Calu3 (cell line): ENCODE measurements at regions not wholly inside any gene's neighbourhood (a gene's known extent, or its start where the extent isn't known, plus 50 kb on each side); places are given as distances from the start of the nearest gene placed in this dataset.

ENCODE experiments used
- BruUV-seq: library from RNA; stranded (reverse); fragments of 400-500 nt; replicated peaks from 2 replicates; lab custom pipeline; 2021; lab: Mats Ljungman, UMichigan
- CTCF ChIA-PET: fragments of 300-600 bp; sonication (Branson Sonifier 250); formaldehyde crosslinking; loops from one replicate; lab custom pipeline; 2022; ENCODE audit warnings: antibody characterized with exemption; lab: Charles Lee
- DNase-seq: peaks from one replicate; pipeline ENCODE4 v3.0.0; 2022
- H3K27ac Mint-ChIP-seq: one replicate; pipeline ENCODE4 v1.8.0; 2022; ENCODE audit warnings: mixed read lengths; ENCODE audit not compliant: unreplicated experiment
- H3K27me3 Mint-ChIP-seq: one replicate; pipeline ENCODE4 v1.8.0; 2022; ENCODE audit warnings: mixed read lengths; ENCODE audit not compliant: unreplicated experiment
- H3K36me3 Mint-ChIP-seq: one replicate; pipeline ENCODE4 v1.8.0; 2022; ENCODE audit warnings: mild to moderate bottlenecking, moderate library complexity, mixed read lengths; ENCODE audit not compliant: insufficient read depth, unreplicated experiment
- H3K4me1 Mint-ChIP-seq: one replicate; pipeline ENCODE4 v1.8.0; 2022; ENCODE audit warnings: mild to moderate bottlenecking, low read depth, mixed read lengths; ENCODE audit not compliant: unreplicated experiment
- H3K4me3 Mint-ChIP-seq: one replicate; pipeline ENCODE4 v1.8.0; 2022; ENCODE audit warnings: mild to moderate bottlenecking, low read depth, moderate library complexity, mixed read lengths; ENCODE audit not compliant: unreplicated experiment
- H3K9me3 Mint-ChIP-seq: one replicate; pipeline ENCODE4 v1.8.0; 2022; ENCODE audit warnings: low read depth, mixed read lengths; ENCODE audit not compliant: unreplicated experiment
- intact Hi-C: fragments of 100-400 bp; cut with micrococcal nuclease; formaldehyde crosslinking; loops from one replicate; pipeline ENCODE4 v1.10.0; 2022; ENCODE audit not compliant: unreplicated experiment
- TF ChIP-seq, protein P1 (sequence below): fragments of 200-600 bp; IDR thresholded peaks from one replicate; pipeline ENCODE4 v1.8.0; 2022; ENCODE audit warnings: antibody characterized with exemption; ENCODE audit not compliant: unreplicated experiment

DNA sequence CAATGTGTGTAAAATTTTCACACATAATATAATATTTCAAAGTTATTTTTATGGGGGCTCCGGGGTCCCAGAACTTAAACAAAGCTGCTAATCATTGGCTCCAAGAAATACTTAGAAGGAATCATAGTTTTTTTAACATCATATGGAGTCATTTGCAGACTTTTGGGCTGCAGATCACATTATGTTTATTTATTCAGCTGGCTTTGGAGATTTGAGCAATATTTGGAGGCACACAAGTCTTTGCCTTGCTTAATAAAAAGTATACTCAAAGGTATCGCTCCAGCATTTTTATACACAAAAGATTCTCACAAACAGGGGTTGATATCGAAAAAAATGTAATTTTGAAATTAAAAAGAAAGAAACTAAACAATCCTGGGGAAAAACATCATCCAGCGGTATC is 382.5 kb upstream of the TENM3 start:
- Mint-ChIP-seq H3K27ac (no peak overlapping the region), H3K4me1 (no peaks in the 10 kb centered on the region), H3K27me3 (peaks cover 6% of the 10 kb centered on the region), H3K4me3 (no peak overlapping the region), H3K9me3 (peaks cover 2% of the 10 kb centered on the region), H3K36me3 (no peaks in the 10 kb centered on the region)
- CTCF ChIA-PET = no interaction called here
- TF ChIP-seq, protein P1, sequence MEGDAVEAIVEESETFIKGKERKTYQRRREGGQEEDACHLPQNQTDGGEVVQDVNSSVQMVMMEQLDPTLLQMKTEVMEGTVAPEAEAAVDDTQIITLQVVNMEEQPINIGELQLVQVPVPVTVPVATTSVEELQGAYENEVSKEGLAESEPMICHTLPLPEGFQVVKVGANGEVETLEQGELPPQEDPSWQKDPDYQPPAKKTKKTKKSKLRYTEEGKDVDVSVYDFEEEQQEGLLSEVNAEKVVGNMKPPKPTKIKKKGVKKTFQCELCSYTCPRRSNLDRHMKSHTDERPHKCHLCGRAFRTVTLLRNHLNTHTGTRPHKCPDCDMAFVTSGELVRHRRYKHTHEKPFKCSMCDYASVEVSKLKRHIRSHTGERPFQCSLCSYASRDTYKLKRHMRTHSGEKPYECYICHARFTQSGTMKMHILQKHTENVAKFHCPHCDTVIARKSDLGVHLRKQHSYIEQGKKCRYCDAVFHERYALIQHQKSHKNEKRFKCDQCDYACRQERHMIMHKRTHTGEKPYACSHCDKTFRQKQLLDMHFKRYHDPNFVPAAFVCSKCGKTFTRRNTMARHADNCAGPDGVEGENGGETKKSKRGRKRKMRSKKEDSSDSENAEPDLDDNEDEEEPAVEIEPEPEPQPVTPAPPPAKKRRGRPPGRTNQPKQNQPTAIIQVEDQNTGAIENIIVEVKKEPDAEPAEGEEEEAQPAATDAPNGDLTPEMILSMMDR = no peak
- BruUV-seq = no TSS peak
- no peak for DNase-seq
- intact Hi-C loops = no loop called here

DNA sequence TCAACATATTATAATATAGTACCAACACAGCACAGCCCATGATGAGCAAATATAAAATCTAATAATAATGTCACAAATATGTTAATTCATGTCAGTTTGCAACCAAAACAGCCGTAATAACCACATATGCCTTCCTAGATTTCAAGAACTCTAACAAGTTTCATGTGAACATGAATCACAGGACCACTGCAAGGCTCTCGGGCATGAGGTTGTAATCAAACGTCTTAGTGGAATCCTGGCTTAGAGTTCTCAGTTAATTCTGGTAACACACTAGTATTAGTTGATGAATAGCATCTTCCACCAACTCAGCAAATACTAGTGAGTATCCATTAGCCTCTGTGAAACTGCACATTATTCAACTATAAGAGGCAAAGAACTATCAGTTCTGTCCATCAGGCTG is 379.3 kb upstream of the TENM3 start:
- Mint-ChIP-seq H3K36me3 (no peaks in the 10 kb centered on the region), H3K4me1 (no peaks in the 10 kb centered on the region), H3K4me3 (no peak overlapping the region), H3K27ac (no peak overlapping the region), H3K9me3 (no peaks in the 10 kb centered on the region), H3K27me3 (no peaks in the 10 kb centered on the region)
- no TSS peak for BruUV-seq
- DNase-seq = no peak
- intact Hi-C loops = no loop called here
- CTCF ChIA-PET = no interaction called here
- TF ChIP-seq, protein P1 = no peak

DNA sequence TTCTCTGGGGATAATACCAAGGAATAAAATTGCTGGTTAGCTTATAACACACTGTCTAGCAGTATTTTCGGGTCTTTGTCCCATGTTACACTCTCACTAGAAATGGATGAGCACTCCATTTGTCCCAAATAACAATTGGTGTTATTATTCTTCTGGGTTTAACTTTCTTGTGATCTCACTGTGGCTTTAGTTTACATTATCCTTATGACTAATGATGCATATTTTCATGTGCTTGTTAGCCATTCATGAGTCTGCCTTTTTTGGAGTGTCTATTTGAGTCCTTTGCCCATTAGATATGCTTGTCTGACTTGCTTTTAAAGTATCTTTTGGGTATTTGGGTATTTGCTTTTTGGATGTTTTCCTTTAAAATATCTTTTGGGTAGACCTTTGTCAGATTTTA is 372.9 kb upstream of the TENM3 start:
- H3K36me3 Mint-ChIP-seq = no peaks in the 10 kb centered on the region
- H3K27me3 Mint-ChIP-seq = no peaks in the 10 kb centered on the region
- no peaks in the 10 kb centered on the region for H3K4me1 Mint-ChIP-seq
- no TSS peak for BruUV-seq
- H3K9me3 Mint-ChIP-seq = no peaks in the 10 kb centered on the region
- intact Hi-C loops = no loop called here
- H3K4me3 Mint-ChIP-seq = no peak overlapping the region
- TF ChIP-seq, protein P1 = no peak
- no peak for DNase-seq
- CTCF ChIA-PET = no interaction called here
- H3K27ac Mint-ChIP-seq = no peak overlapping the region

DNA sequence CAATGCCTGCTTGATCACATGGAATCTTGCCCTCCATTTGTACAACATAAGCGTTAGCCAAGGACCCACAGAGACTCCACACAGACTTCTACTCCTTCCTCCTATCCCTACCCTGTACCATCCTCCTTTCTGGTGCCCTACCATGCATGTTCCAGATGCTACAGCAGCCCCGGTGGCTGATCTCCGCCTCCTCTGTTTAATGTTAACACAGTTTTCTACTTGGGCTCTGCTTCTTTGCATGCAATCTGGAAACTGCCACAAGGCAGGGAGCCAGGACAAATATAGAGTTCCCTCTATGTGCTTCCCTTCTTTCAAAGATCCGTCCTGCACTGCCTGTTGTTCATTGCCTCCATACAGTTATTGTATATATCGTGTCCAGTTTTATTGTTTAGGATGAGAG is 368.6 kb upstream of the TENM3 start:
- H3K4me3 Mint-ChIP-seq = no peak overlapping the region
- BruUV-seq = no TSS peak

More for the DNA sequence above, 368.6 kb upstream of the TENM3 start:
- TF ChIP-seq, protein P1 = no peak
- Mint-ChIP-seq H3K4me1 (no peaks in the 10 kb centered on the region), H3K36me3 (no peaks in the 10 kb centered on the region), H3K27me3 (no peaks in the 10 kb centered on the region), H3K9me3 (no peaks in the 10 kb centered on the region), H3K27ac (no peak overlapping the region)
- intact Hi-C loops = no loop called here
- no peak for DNase-seq
- CTCF ChIA-PET = no interaction called here
